HCT116 (cell line): ENCODE measurements at regions not wholly inside any gene's neighbourhood (a gene's known extent, or its start where the extent isn't known, plus 50 kb on each side); places are given as distances from the start of the nearest gene placed in this dataset.

Experiments
- ATAC-seq: fragments of 200-7000 bp; cut with Tn5 transposase; 2 replicates; pipeline ENCODE4 v1.9.1; 2020; ENCODE audit warnings: mild to moderate bottlenecking, moderate library complexity
- BruUV-seq: library from RNA; stranded (reverse); fragments of 400-500 nt; replicated peaks from 2 replicates; lab custom pipeline; 2021; lab: Mats Ljungman, UMichigan
- CTCF ChIA-PET: fragments of 300-600 bp; sonication (Branson Sonifier 250); formaldehyde crosslinking; loops from one replicate; lab custom pipeline; 2021; ENCODE audit warnings: antibody characterized with exemption; lab: Charles Lee
- POLR2A ChIA-PET: fragments of 300-600, 350-600 bp; sonication (Branson Sonifier 250); formaldehyde crosslinking; loops from one replicate; lab custom pipeline; 2021; ENCODE audit warnings: antibody characterized with exemption; lab: Charles Lee
- RAD21 ChIA-PET, 2 experiments: fragments of 300-600 bp; sonication (Branson Sonifier 250); formaldehyde crosslinking; loops; one replicate each; lab custom pipeline; 2023; ENCODE audit warnings: low total read pairs in 2 of 2; ENCODE audit not compliant: uncharacterized antibody in 2 of 2, unreplicated experiment in 2 of 2, low non-redundant PET in 1 of 2; lab: Charles Lee
- DNase-seq: peaks from one replicate; pipeline ENCODE4 v3.0.0-alpha.2; 2010; ENCODE audit warnings: low read depth, low spot score
- H2AFZ ChIP-seq: fragments of 200-600 bp; shearing (Covaris generic), sonication (generic); 2 replicates; pipeline ENCODE4 v1.6.1; 2017; ENCODE audit warnings: low read depth, mixed run types, mixed read lengths, antibody characterized with exemption, low read length; ENCODE audit not compliant: poor library complexity, severe bottlenecking
- H3K27ac ChIP-seq: 2 replicates; pipeline ENCODE4 v1.5.1; 2012; ENCODE audit warnings: low read depth, low read length
- H3K27me3 ChIP-seq: fragments of 200-600 bp; sonication (generic); 2 replicates; pipeline ENCODE4 v1.6.1; 2016; ENCODE audit warnings: mixed run types, low read length, mixed read lengths; ENCODE audit not compliant: insufficient read depth
- H3K36me3 ChIP-seq, 2 experiments: fragments of 200-500 bp in 1 of 2; fragments of 200-600 bp in 1 of 2; sonication (Bioruptor generic) in 1 of 2; sonication (generic) in 1 of 2; 2 replicates each; pipeline versions ENCODE4 v1.5.1 to v1.6.1; 2014 to 2016; ENCODE audit warnings: low read length in 2 of 2, inconsistent platforms in 1 of 2, mixed read lengths in 1 of 2, mixed run types in 1 of 2; ENCODE audit not compliant: insufficient read depth in 2 of 2, control insufficient read depth in 1 of 2
- H3K4me1 ChIP-seq, 2 experiments: fragments of 200-600 bp in 1 of 2; sonication (generic) in 1 of 2; 2 replicates each; pipeline versions ENCODE4 v1.5.1 to v1.6.1; 2012 to 2017; ENCODE audit warnings: low read length in 2 of 2, inconsistent platforms in 1 of 2, mild to moderate bottlenecking in 1 of 2, mixed read lengths in 1 of 2, mixed run types in 1 of 2, moderate library complexity in 1 of 2; ENCODE audit not compliant: insufficient read depth in 2 of 2, control insufficient read depth in 1 of 2
- H3K4me2 ChIP-seq: fragments of 200-600 bp; sonication (generic); 2 replicates; pipeline ENCODE4 v1.6.1; 2017; ENCODE audit warnings: mixed run types, low read length, mixed read lengths
- H3K4me3 ChIP-seq, 2 experiments: fragments of 200-600 bp in 1 of 2; sonication (generic) in 1 of 2; replicated peaks in 1 of 2; 2 replicates each; pipeline ENCODE4 v1.5.1; 2011 to 2016; ENCODE audit warnings: low read length in 2 of 2, control low read depth in 1 of 2, low read depth in 1 of 2, mild to moderate bottlenecking in 1 of 2, mixed read lengths in 1 of 2, mixed run types in 1 of 2
- H3K79me2 ChIP-seq: fragments of 200-600 bp; sonication (generic); 2 replicates; pipeline ENCODE4 v1.6.1; 2017; ENCODE audit warnings: mild to moderate bottlenecking, mixed run types, low read length, moderate library complexity, mixed read lengths; ENCODE audit not compliant: insufficient read depth
- H3K9ac ChIP-seq: fragments of 200-600 bp; sonication (generic); 2 replicates; pipeline ENCODE4 v1.6.1; 2016; ENCODE audit warnings: low read length, mixed read lengths
- H3K9me2 ChIP-seq: fragments of 200-600 bp; sonication (generic), shearing (Covaris generic); 2 replicates; pipeline ENCODE4 v1.6.1; 2017; ENCODE audit warnings: mixed run types, mild to moderate bottlenecking, moderate library complexity; ENCODE audit not compliant: insufficient read depth
- H3K9me3 ChIP-seq, 2 experiments: fragments of 200-500 bp in 1 of 2; fragments of 200-600 bp in 1 of 2; sonication (Bioruptor generic) in 1 of 2; sonication (generic) in 1 of 2; 2 replicates each; pipeline ENCODE4 v1.6.1; 2014 to 2017; ENCODE audit warnings: low read length in 2 of 2, mixed read lengths in 2 of 2, inconsistent platforms in 1 of 2, low read depth in 1 of 2, mild to moderate bottlenecking in 1 of 2, mixed run types in 1 of 2, moderate library complexity in 1 of 2; ENCODE audit not compliant: control insufficient read depth in 1 of 2, insufficient read depth in 1 of 2
- H4K20me1 ChIP-seq: fragments of 200-600 bp; sonication (generic), shearing (Covaris generic); 2 replicates; pipeline ENCODE4 v1.6.1; 2017; ENCODE audit warnings: mixed run types, mild to moderate bottlenecking, moderate library complexity; ENCODE audit not compliant: insufficient read depth
- CBX3 ChIP-seq: IDR thresholded peaks from 2 replicates; pipeline ENCODE4 v1.6.1; 2012; ENCODE audit warnings: low read depth
- ELF1 ChIP-seq: IDR thresholded peaks from 2 replicates; pipeline ENCODE4 v1.6.1; 2012; ENCODE audit warnings: low read depth, borderline replicate concordance
- JUND ChIP-seq: IDR thresholded peaks from 2 replicates; pipeline ENCODE4 v1.6.1; 2012
- REST ChIP-seq: IDR thresholded peaks from 2 replicates; pipeline ENCODE4 v1.6.1; 2012; ENCODE audit warnings: low read depth
- SIN3A ChIP-seq: IDR thresholded peaks from 2 replicates; pipeline ENCODE4 v1.6.1; 2012; ENCODE audit warnings: low read depth
- ZNF274 ChIP-seq: fragments of 200-500 bp; sonication (Bioruptor generic); IDR thresholded peaks from 2 replicates; pipeline ENCODE4 v1.6.1; 2014; ENCODE audit warnings: mild to moderate bottlenecking, low read depth, low read length, inconsistent platforms
- intact Hi-C: fragments of 100-400 bp; cut with micrococcal nuclease; formaldehyde crosslinking; loops from 2 replicates; pipeline ENCODE4 v1.10.0; 2022

GRCh38 chr3:40598338-40598737, 73.6 kb downstream of the ZNF621 start (continued):
- TF ChIP-seq REST (no peak), JUND (no peak), ELF1 (no peak), SIN3A (no peak), CBX3 (no peak)

GRCh38 chr3:40598962-40599361, 74.2 kb downstream of the ZNF621 start:
- H3K9ac ChIP-seq: no peak overlapping the region
- intact Hi-C loops: no loop called here
- no peak overlapping the region for H3K4me3 ChIP-seq
- H3K79me2 ChIP-seq: no peaks in the 10 kb centered on the region
- no peaks in the 10 kb centered on the region for H3K4me1 ChIP-seq
- no peaks in the 10 kb centered on the region for H3K9me2 ChIP-seq
- ChIA-PET RAD21 (no interaction called here), POLR2A (no interaction called here), CTCF (no interaction called here)
- H4K20me1 ChIP-seq: no peaks in the 10 kb centered on the region
- H3K4me2 ChIP-seq: no peak overlapping the region
- BruUV-seq: no TSS peak
- H3K27ac ChIP-seq: no peak overlapping the region
- H3K36me3 ChIP-seq: no peaks in the 10 kb centered on the region
- DNase-seq (no peak), ATAC-seq (no peak)
- no peaks in the 10 kb centered on the region for H3K9me3 ChIP-seq
- no peak overlapping the region for H2AFZ ChIP-seq
- H3K27me3 ChIP-seq: peaks cover 31% of the 10 kb centered on the region; the same call in 1 of the 2 replicates
- TF ChIP-seq ZNF274: no peak
